K562 (cell line): ENCODE measurements at regions not wholly inside any gene's neighbourhood (a gene's known extent, or its start where the extent isn't known, plus 50 kb on each side); places are given as distances from the start of the nearest gene placed in this dataset.

Source experiments
- ATAC-seq: fragments of 200-7000 bp; cut with Tn5 transposase; 3 replicates; pipeline ENCODE4 v1.9.1; 2020; ENCODE audit warnings: moderate library complexity
- BruUV-seq: library from RNA; stranded (reverse); fragments of 400-500 nt; replicated peaks from 2 replicates; lab custom pipeline; 2021; lab: Mats Ljungman, UMichigan
- CTCF ChIA-PET: fragments of 300-600 bp; formaldehyde crosslinking; extraction: SDS; loops from one replicate; lab custom pipeline; 2021; ENCODE audit warnings: low intra/inter-chr PET ratio; lab: Yijun Ruan, JAX
- POLR2A ChIA-PET: fragments of 300-600, 350-650 bp; sonication (Branson Sonifier 250); formaldehyde crosslinking; extraction: SDS; loops from one replicate; lab custom pipeline; 2021; ENCODE audit warnings: antibody characterized with exemption, inconsistent platforms; lab: Yijun Ruan, JAX
- DNase-seq, 4 experiments: peaks; one replicate each; pipeline versions ENCODE4 v3.0.0 to v3.0.0-alpha.2; 2011 to 2018; ENCODE audit warnings: low spot score in 3 of 4, mixed read lengths in 3 of 4; ENCODE audit errors: extremely low read depth in 1 of 4
- FAIRE-seq: peaks from 2 replicates; lab custom pipeline; 2011; peaks lifted over from hg19 to GRCh38; lab: Jason Lieb, UNC
- H2AFZ ChIP-seq: 2 replicates; pipeline ENCODE4 v1.6.0; 2011; ENCODE audit warnings: low read depth, low read length, control low read depth, inconsistent platforms
- H3K27ac ChIP-seq: fragments of 200-600 bp; 3 replicates; pipeline ENCODE4 v1.8.0; 2011; ENCODE audit warnings: low read depth, mild to moderate bottlenecking, control low read depth, inconsistent platforms, low read length, moderate library complexity, mixed read lengths; ENCODE audit errors: extremely low read depth
- H3K27me3 ChIP-seq, 2 experiments: fragments of 300-600 bp in 1 of 2; 2 replicates in 1 of 2; 3 replicates in 1 of 2; pipeline versions ENCODE4 v1.6.0 to v1.8.0; 2011; ENCODE audit warnings: inconsistent platforms in 2 of 2, low read length in 2 of 2, mild to moderate bottlenecking in 1 of 2, mixed read lengths in 1 of 2, moderate library complexity in 1 of 2; ENCODE audit not compliant: control insufficient read depth in 2 of 2, insufficient read depth in 2 of 2
- H3K36me3 ChIP-seq: fragments of 300-600 bp; 3 replicates; pipeline ENCODE4 v1.8.0; 2011; ENCODE audit warnings: mild to moderate bottlenecking, low read length, inconsistent platforms; ENCODE audit not compliant: control insufficient read depth, insufficient read depth
- H3K4me1 ChIP-seq, 2 experiments: fragments of 200-600 bp in 1 of 2; replicated peaks in 1 of 2; 2 replicates in 1 of 2; 3 replicates in 1 of 2; pipeline versions ENCODE4 v1.5.1 to v1.8.0; 2011; ENCODE audit warnings: inconsistent platforms in 2 of 2, low read length in 2 of 2, mild to moderate bottlenecking in 1 of 2, mixed read lengths in 1 of 2, moderate library complexity in 1 of 2; ENCODE audit not compliant: control insufficient read depth in 2 of 2, insufficient read depth in 2 of 2
- H3K4me2 ChIP-seq: 2 replicates; pipeline ENCODE4 v1.6.1; 2011; ENCODE audit warnings: low read length, control low read depth, inconsistent platforms, mixed read lengths; ENCODE audit not compliant: insufficient read depth
- H3K4me3 ChIP-seq: fragments of 200-600 bp; sonication (generic), shearing (Covaris generic); 2 replicates; pipeline ENCODE4 v1.5.1; 2016; ENCODE audit warnings: control low read depth, inconsistent platforms
- H3K79me2 ChIP-seq: fragments of 200-600 bp; 3 replicates; pipeline ENCODE4 v1.8.0; 2011; ENCODE audit warnings: low read length, inconsistent platforms; ENCODE audit not compliant: control insufficient read depth, insufficient read depth
- H3K9ac ChIP-seq, 2 experiments: 2 replicates each; pipeline versions ENCODE4 v1.6.0 to v1.6.1; 2011; ENCODE audit warnings: low read depth in 2 of 2, low read length in 2 of 2, control low read depth in 1 of 2, inconsistent platforms in 1 of 2, mild to moderate bottlenecking in 1 of 2, mixed read lengths in 1 of 2; ENCODE audit not compliant: insufficient read depth in 1 of 2
- H3K9me1 ChIP-seq: one replicate; pipeline ENCODE4 v1.6.0; 2011; ENCODE audit warnings: inconsistent platforms, mild to moderate bottlenecking, low read length, moderate library complexity; ENCODE audit not compliant: control insufficient read depth, insufficient read depth
- H3K9me3 ChIP-seq: replicated peaks from 2 replicates; pipeline ENCODE4 v1.5.1; 2011; ENCODE audit warnings: low read depth, low read length, inconsistent platforms; ENCODE audit not compliant: control insufficient read depth, insufficient read depth
- H4K20me1 ChIP-seq: replicated peaks from 2 replicates; pipeline ENCODE4 v1.6.1; 2011; ENCODE audit warnings: low read length, inconsistent platforms, mixed read lengths; ENCODE audit not compliant: control insufficient read depth, insufficient read depth
- CHD4 ChIP-seq: fragments of 200-600 bp; sonication (generic); IDR thresholded peaks from 3 replicates; pipeline ENCODE4 v1.6.1; 2012; ENCODE audit warnings: low read depth, mild to moderate bottlenecking, mixed read lengths, low read length, inconsistent platforms; ENCODE audit not compliant: insufficient read depth, insufficient replicate concordance, poor library complexity, severe bottlenecking
- MNT ChIP-seq, 2 experiments: fragments of 450-650 bp; conservative IDR thresholded peaks; 2 replicates each; pipeline ENCODE4 v1.6.1; 2017; ENCODE audit warnings: mild to moderate bottlenecking in 2 of 2, moderate library complexity in 2 of 2
- NFE2L1 ChIP-seq: fragments of 450-650 bp; IDR thresholded peaks from 2 replicates; pipeline ENCODE4 v1.6.1; 2016; ENCODE audit warnings: missing genetic modification characterization, low read depth, mild to moderate bottlenecking, missing compliant biosample characterization, moderate library complexity, borderline replicate concordance
- SMC3 ChIP-seq: conservative IDR thresholded peaks from 2 replicates; pipeline ENCODE4 v1.6.1; 2011; ENCODE audit warnings: low read depth, low read length, improper control_type of control experiment; ENCODE audit not compliant: insufficient read depth
- SPI1 ChIP-seq: IDR thresholded peaks from 2 replicates; pipeline ENCODE4 v1.6.1; 2011; ENCODE audit warnings: low read depth, low read length, control low read depth, borderline replicate concordance
- WGBS: fragments of 100-300 bp; shearing (Covaris generic); methylation state at CpG from one replicate; pipeline ENCODE4 v1.1.6; 2016; ENCODE audit warnings: low coverage, mixed read lengths; ENCODE audit not compliant: insufficient coverage; ENCODE audit errors: missing lambda C conversion rate; 5-methylcytosine and 5-hydroxymethylcytosine counted together
- in situ Hi-C: fragments of 300-500 bp; cut with MboI; formaldehyde crosslinking; loops from 4 replicates; pipeline ENCODE4 v1.15.0; 2018; ENCODE audit warnings: inconsistent platforms, mixed read lengths
- intact Hi-C: fragments of 100-400 bp; cut with micrococcal nuclease; formaldehyde crosslinking; loops from 2 replicates; pipeline ENCODE4 v1.14.2; 2022

DNA sequence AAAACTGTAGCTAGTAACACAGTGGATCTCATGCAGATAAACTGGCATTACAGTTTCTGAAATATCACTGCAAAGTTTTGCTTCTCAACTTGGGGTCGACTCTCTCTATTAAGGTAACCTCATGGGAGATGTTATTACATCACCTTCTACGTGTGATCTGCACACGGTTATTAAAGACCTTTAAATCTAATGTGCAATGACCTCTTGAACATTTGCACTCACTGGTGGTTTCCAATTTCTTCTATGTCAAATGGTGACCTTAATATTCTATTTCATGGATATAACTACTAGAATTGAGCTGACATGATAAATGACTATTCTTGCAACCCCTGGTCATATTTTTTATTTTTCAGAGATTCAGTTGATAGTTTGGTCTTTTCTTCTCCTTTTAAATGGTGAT lies 191.3 kb downstream of the PPP1R3A start (continued):
- TF ChIP-seq MNT (conservative IDR thresholded peaks at IDR 0.05) = no peak
- TF ChIP-seq NFE2L1 = no peak
- TF ChIP-seq SPI1 = no peak
- TF ChIP-seq SMC3 = no peak
- TF ChIP-seq, all 486 proteins: peak for 0

- in situ Hi-C loops (loop anchor here (25.0 kb wide), 1 partner anchor 710 kb away; no protein-coding TSS in a partner anchor), intact Hi-C loops (no loop called here)
- no peak overlapping the region for H3K27ac ChIP-seq
- H4K20me1 ChIP-seq = no peaks in the 10 kb centered on the region
- ChIA-PET CTCF (no interaction called here), POLR2A (no interaction called here)
- H3K27me3 ChIP-seq = no peaks in the 10 kb centered on the region
- 4% methylated on average over 2 of the region's 2 CpGs for WGBS
- H3K79me2 ChIP-seq = no peaks in the 10 kb centered on the region
- H3K9me3 ChIP-seq = no peaks in the 10 kb centered on the region
- no peak overlapping the region for H3K4me3 ChIP-seq
- H3K9ac ChIP-seq = no peak overlapping the region
- no peaks in the 10 kb centered on the region for H3K36me3 ChIP-seq
- H3K9me1 ChIP-seq = no peaks in the 10 kb centered on the region
- FAIRE-seq (no peak), ATAC-seq (no peak), DNase-seq (no peak)
- H2AFZ ChIP-seq = no peak overlapping the region
- TF ChIP-seq CHD4 = no peak
- BruUV-seq = no TSS peak
- no peaks in the 10 kb centered on the region for H3K4me1 ChIP-seq
- no peak overlapping the region for H3K4me2 ChIP-seq
Measured at GRCh38 chr7:113722006-113722405, 196.8 kb downstream of the PPP1R3A start.
